ENCODE measurements at regions not wholly inside any gene's neighbourhood (a gene's known extent, or its start where the extent isn't known, plus 50 kb on each side); places are given as distances from the start of the nearest gene placed in this dataset.

DNA sequence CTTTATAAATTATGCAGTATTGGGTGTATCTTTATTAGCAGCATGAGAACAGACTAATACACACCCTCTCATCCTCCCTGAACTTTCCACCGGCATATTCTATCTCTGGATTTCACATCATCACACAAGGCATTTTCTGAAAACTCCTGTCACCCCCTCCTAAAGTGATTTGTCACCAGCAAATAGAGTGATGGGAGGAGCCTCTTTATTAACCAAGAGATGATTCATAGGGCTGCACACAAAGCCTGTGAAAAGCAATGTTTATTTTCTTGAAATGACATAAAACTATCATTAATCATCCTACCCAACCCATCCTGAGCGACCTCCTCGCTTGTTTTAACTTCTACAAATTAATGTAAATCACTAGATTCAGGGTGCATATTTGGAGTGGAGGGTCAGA, 394.7 kb upstream of the SULF2 start:
- TF ChIP-seq, protein P1, sequence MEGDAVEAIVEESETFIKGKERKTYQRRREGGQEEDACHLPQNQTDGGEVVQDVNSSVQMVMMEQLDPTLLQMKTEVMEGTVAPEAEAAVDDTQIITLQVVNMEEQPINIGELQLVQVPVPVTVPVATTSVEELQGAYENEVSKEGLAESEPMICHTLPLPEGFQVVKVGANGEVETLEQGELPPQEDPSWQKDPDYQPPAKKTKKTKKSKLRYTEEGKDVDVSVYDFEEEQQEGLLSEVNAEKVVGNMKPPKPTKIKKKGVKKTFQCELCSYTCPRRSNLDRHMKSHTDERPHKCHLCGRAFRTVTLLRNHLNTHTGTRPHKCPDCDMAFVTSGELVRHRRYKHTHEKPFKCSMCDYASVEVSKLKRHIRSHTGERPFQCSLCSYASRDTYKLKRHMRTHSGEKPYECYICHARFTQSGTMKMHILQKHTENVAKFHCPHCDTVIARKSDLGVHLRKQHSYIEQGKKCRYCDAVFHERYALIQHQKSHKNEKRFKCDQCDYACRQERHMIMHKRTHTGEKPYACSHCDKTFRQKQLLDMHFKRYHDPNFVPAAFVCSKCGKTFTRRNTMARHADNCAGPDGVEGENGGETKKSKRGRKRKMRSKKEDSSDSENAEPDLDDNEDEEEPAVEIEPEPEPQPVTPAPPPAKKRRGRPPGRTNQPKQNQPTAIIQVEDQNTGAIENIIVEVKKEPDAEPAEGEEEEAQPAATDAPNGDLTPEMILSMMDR (IDR thresholded peaks at IDR 0.05), result no peak
- no peak for TF ChIP-seq POLR2A (IDR thresholded peaks at IDR 0.05)

Data from right lobe of liver (tissue), 4 donors.